Testis (tissue), 2 donors: ENCODE measurements at regions not wholly inside any gene's neighbourhood (a gene's known extent, or its start where the extent isn't known, plus 50 kb on each side); places are given as distances from the start of the nearest gene placed in this dataset.

Source experiments
- DNase-seq: peaks from one replicate; pipeline ENCODE4 v3.0.0-alpha.2; 2019
- H3K27ac ChIP-seq, 2 donors: fragments of 200-600 bp; sonication (generic); one replicate each; pipeline ENCODE4 v1.5.1; 2019
- H3K27me3 ChIP-seq: fragments of 200-600 bp; sonication (generic); one replicate; pipeline ENCODE4 v1.5.1; 2019
- H3K36me3 ChIP-seq: fragments of 200-600 bp; sonication (generic); one replicate; pipeline ENCODE4 v1.5.1; 2017; ENCODE audit warnings: low read depth; ENCODE audit errors: missing control alignments
- H3K4me1 ChIP-seq: fragments of 200-600 bp; sonication (generic); one replicate; pipeline ENCODE4 v1.5.1; 2019
- H3K4me3 ChIP-seq, 2 donors: fragments of 200-600 bp; sonication (generic); one replicate each; pipeline ENCODE4 v1.5.1; 2017 to 2019
- H3K9me3 ChIP-seq: fragments of 200-600 bp; sonication (generic); one replicate; pipeline ENCODE4 v1.5.1; 2017
- CTCF ChIP-seq, 3 experiments: fragments of 450-650 bp in 2 of 3; fragments of 200-600 bp in 1 of 3; sonication (generic) in 1 of 3; IDR thresholded peaks; one replicate each; pipeline ENCODE4 v1.5.1; 2016 to 2019; ENCODE audit warnings: antibody characterized with exemption in 3 of 3, mild to moderate bottlenecking in 2 of 3, moderate library complexity in 1 of 3
- POLR2A ChIP-seq: fragments of 450-650 bp; IDR thresholded peaks from one replicate; pipeline ENCODE4 v1.6.1; 2017; ENCODE audit warnings: antibody characterized with exemption, mild to moderate bottlenecking, moderate library complexity
- WGBS, 2 donors: methylation state at CpG; one replicate each; pipeline ENCODE4 v1.1.5; 2018; 5-methylcytosine and 5-hydroxymethylcytosine counted together
- intact Hi-C: fragments of 100-400 bp; cut with DNase I; formaldehyde crosslinking; loops from one replicate; pipeline ENCODE4 v1.15.1; 2023; ENCODE audit warnings: low total_unique reads

GRCh38 chr1:34670982-34671381 lies 83.9 kb upstream of the GJB5 start:
- DNase-seq = no peak
- intact Hi-C loops = no loop called here
- H3K27me3 ChIP-seq = no peaks in the 10 kb centered on the region
- 72% methylated on average over 5 to 7 of the region's 7 CpGs for WGBS, 2 donors
- H3K9me3 ChIP-seq = no peaks in the 10 kb centered on the region
- no peaks in the 10 kb centered on the region for H3K4me1 ChIP-seq
- TF ChIP-seq POLR2A (no peak), CTCF (IDR thresholded peaks at IDR 0.05) (no peak)
- no peaks in the 10 kb centered on the region for H3K36me3 ChIP-seq
- no peak overlapping the region for H3K4me3 ChIP-seq
- no peak overlapping the region for H3K27ac ChIP-seq

- TF ChIP-seq CTCF (IDR thresholded peaks at IDR 0.05) = no peak
- TF ChIP-seq POLR2A = no peak
These were observed 83.0 kb upstream of the GJB5 start for GRCh38 chr1:34671887-34672286.

GRCh38 chr1:34681480-34682451 lies 73.1 kb upstream of the GJB5 start:
- TF ChIP-seq CTCF (IDR thresholded peaks at IDR 0.05) (peak; percentile 28 to 76 (median 73)), POLR2A (no peak)
- Histone ChIP-seq H3K27ac (no peak overlapping the region), H3K4me1 (no peaks in the 10 kb centered on the region), H3K36me3 (no peaks in the 10 kb centered on the region), H3K9me3 (no peaks in the 10 kb centered on the region), H3K4me3 (no peak overlapping the region), H3K27me3 (no peaks in the 10 kb centered on the region)
- peak; percentile 64 for DNase-seq
- intact Hi-C loops = no loop called here
- WGBS, 2 donors = 50 to 61% methylated on average over 2 of the region's 2 CpGs

More at GRCh38 chr1:34671887-34672286, 83.0 kb upstream of the GJB5 start:
- DNase-seq = no peak
- Histone ChIP-seq H3K4me3 (no peak overlapping the region), H3K36me3 (no peaks in the 10 kb centered on the region), H3K27ac (no peak overlapping the region), H3K27me3 (no peaks in the 10 kb centered on the region), H3K9me3 (no peaks in the 10 kb centered on the region), H3K4me1 (no peaks in the 10 kb centered on the region)
- intact Hi-C loops = no loop called here

GRCh38 chr1:34682452-34683223 lies 72.2 kb upstream of the GJB5 start:
- Histone ChIP-seq H3K27me3 (no peaks in the 10 kb centered on the region), H3K4me3 (no peak overlapping the region), H3K36me3 (no peaks in the 10 kb centered on the region), H3K4me1 (no peaks in the 10 kb centered on the region), H3K9me3 (no peaks in the 10 kb centered on the region), H3K27ac (no peak overlapping the region)
- no peak for DNase-seq
- 96 to 97% methylated on average over 5 of the region's 5 CpGs for WGBS, 2 donors
- no peak for TF ChIP-seq POLR2A
- no peak for TF ChIP-seq CTCF (IDR thresholded peaks at IDR 0.05)
- intact Hi-C loops = no loop called here
